ENCODE measurements at regions not wholly inside any gene's neighbourhood (a gene's known extent, or its start where the extent isn't known, plus 50 kb on each side); places are given as distances from the start of the nearest gene placed in this dataset.
"Not testable (repeated sequence)": the region's sequence is repeated elsewhere in the genome, so short reads cannot be mapped to it uniquely, and the experiment has no call there.

DNA sequence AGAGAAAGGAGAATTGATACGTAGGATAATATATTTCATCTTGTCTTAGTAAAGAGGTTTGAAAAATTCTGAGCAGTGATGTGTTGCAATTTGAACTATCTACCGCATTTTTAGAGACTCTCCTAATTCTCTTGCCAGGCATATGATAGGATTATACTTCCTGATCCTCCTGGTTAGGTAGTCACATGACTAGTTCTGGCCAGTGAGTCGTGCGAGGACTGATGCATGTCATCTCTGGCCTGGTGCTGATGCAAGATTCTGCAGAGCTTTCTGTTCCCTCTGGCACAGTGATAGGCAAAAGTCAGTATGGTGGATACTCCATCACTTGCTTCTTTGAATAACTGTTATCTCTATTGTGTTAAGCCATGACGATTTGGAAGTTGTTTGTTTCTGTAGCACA is 277.6 kb upstream of the NAALADL2 start:
- ChIA-PET CTCF (no interaction called here), RAD21 (ENCODE audit: unreplicated experiment) (no interaction called here), POLR2A (no interaction called here), SMC1A (ENCODE audit: uncharacterized antibody, unreplicated experiment) (no interaction called here)
- no TSS peak for BruUV-seq (replicated peaks)
- H3K27ac ChIP-seq (ENCODE audit: control insufficient read depth, insufficient read depth): no peak overlapping the region
- no peaks in the 10 kb centered on the region for H3K4me1 ChIP-seq (ENCODE audit: control insufficient read depth, insufficient read depth, low read length)
- H2AFZ ChIP-seq (ENCODE audit: control insufficient read depth, low read depth, low read length): no peak overlapping the region
- TF ChIP-seq GATAD2B (conservative IDR thresholded peaks at IDR 0.05; ENCODE audit: low read depth) (no peak), SUPT20H (IDR thresholded peaks at IDR 0.05; ENCODE audit: borderline replicate concordance, control insufficient read depth, low read depth, low read length) (no peak), CREM (IDR thresholded peaks at IDR 0.05; ENCODE audit: low read depth) (no peak), CBX5 (IDR thresholded peaks at IDR 0.05; ENCODE audit: low read depth) (no peak), SUZ12 (IDR thresholded peaks at IDR 0.05; ENCODE audit: unreplicated experiment) (no peak), TBL1XR1 (IDR thresholded peaks at IDR 0.05; ENCODE audit: low read depth, low read length) (no peak), NR2C2 (IDR thresholded peaks at IDR 0.05; ENCODE audit: borderline replicate concordance, control insufficient read depth, insufficient read length, low read depth) (no peak), FOXK2 (IDR thresholded peaks at IDR 0.05) (no peak)
- intact Hi-C loops (cut with micrococcal nuclease; ENCODE audit: unreplicated experiment) (no loop called here), in situ Hi-C loops (cut with MboI) (no loop called here)
- ATAC-seq: no peak
- H3K4me2 ChIP-seq (ENCODE audit: control insufficient read depth, insufficient read depth): no peak overlapping the region
- WGBS (ENCODE audit: insufficient coverage, insufficient replicate concordance, low lambda C conversion rate, missing lambda C conversion rate): 17% methylated on average over 5 of the region's 5 CpGs
- FAIRE-seq: peak; percentile 61
- H3K27me3 ChIP-seq (replicated peaks in 1 of 2; ENCODE audit: control insufficient read depth in 2 of 2, insufficient read depth in 2 of 2, low read length in 1 of 2): no peaks in the 10 kb centered on the region
- H3K9ac ChIP-seq (ENCODE audit: control insufficient read depth, insufficient read depth, low read length): no peak overlapping the region
- H3K36me3 ChIP-seq (ENCODE audit: control insufficient read depth in 2 of 2, insufficient read depth in 2 of 2, low read length in 1 of 2): no peaks in the 10 kb centered on the region
- H3K4me3 ChIP-seq: no peak overlapping the region
- H3K79me2 ChIP-seq (ENCODE audit: control insufficient read depth, insufficient read depth, low read length): no peaks in the 10 kb centered on the region
- H4K20me1 ChIP-seq (ENCODE audit: control insufficient read depth, insufficient read depth): no peaks in the 10 kb centered on the region
- H3K9me3 ChIP-seq (replicated peaks; ENCODE audit: control insufficient read depth, insufficient read depth, low read length): no peaks in the 10 kb centered on the region
- DNase-seq (ENCODE audit: low read depth, low spot score): no peak

DNA sequence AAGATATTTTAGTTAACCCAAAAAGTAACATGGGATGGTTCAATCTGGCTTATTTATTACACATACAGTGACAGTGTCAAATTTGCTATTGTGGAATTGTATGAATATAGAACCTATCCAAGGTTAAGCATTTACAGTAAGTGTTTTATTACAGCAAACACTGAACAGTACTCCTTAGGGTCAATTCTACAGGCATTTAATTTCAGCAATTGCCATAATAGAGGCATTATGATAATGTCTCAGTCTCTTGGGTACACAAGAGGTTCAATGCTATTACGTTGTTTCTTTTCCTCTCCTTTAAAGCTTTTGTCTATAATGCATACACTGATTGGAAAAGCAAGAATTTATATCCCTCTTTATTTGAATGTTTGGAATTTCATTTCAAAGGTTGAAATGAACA is 275.7 kb upstream of the NAALADL2 start:
- ChIA-PET CTCF (no interaction called here), SMC1A (ENCODE audit: uncharacterized antibody, unreplicated experiment) (no interaction called here), POLR2A (no interaction called here), RAD21 (ENCODE audit: unreplicated experiment) (no interaction called here)
- Histone ChIP-seq H3K27me3 (replicated peaks in 1 of 2; ENCODE audit: control insufficient read depth in 2 of 2, insufficient read depth in 2 of 2, low read length in 1 of 2) (no peaks in the 10 kb centered on the region), H3K9ac (ENCODE audit: control insufficient read depth, insufficient read depth, low read length) (no peak overlapping the region), H3K27ac (ENCODE audit: control insufficient read depth, insufficient read depth) (no peak overlapping the region), H3K4me3 (no peak overlapping the region), H3K79me2 (ENCODE audit: control insufficient read depth, insufficient read depth, low read length) (no peaks in the 10 kb centered on the region), H3K36me3 (ENCODE audit: control insufficient read depth in 2 of 2, insufficient read depth in 2 of 2, low read length in 1 of 2) (no peaks in the 10 kb centered on the region), H4K20me1 (ENCODE audit: control insufficient read depth, insufficient read depth) (no peaks in the 10 kb centered on the region), H3K9me3 (replicated peaks; ENCODE audit: control insufficient read depth, insufficient read depth, low read length) (no peaks in the 10 kb centered on the region), H2AFZ (ENCODE audit: control insufficient read depth, low read depth, low read length) (no peak overlapping the region), H3K4me1 (ENCODE audit: control insufficient read depth, insufficient read depth, low read length) (no peaks in the 10 kb centered on the region), H3K4me2 (ENCODE audit: control insufficient read depth, insufficient read depth) (no peak overlapping the region)
- in situ Hi-C loops (cut with MboI) (no loop called here), intact Hi-C loops (cut with micrococcal nuclease; ENCODE audit: unreplicated experiment) (no loop called here)
- 24% methylated on average over 1 of the region's 1 CpG for WGBS (ENCODE audit: insufficient coverage, insufficient replicate concordance, low lambda C conversion rate, missing lambda C conversion rate)
- no TSS peak for BruUV-seq (replicated peaks)
- no peak for TF ChIP-seq TCF3 (IDR thresholded peaks at IDR 0.05; ENCODE audit: borderline replicate concordance, insufficient read depth, low read depth, low read length)
- no peak for TF ChIP-seq PAX5 (IDR thresholded peaks at IDR 0.05; ENCODE audit: borderline replicate concordance, low read depth, low read length)
- FAIRE-seq (no peak), DNase-seq (ENCODE audit: low read depth, low spot score) (no peak), ATAC-seq (no peak)

DNA sequence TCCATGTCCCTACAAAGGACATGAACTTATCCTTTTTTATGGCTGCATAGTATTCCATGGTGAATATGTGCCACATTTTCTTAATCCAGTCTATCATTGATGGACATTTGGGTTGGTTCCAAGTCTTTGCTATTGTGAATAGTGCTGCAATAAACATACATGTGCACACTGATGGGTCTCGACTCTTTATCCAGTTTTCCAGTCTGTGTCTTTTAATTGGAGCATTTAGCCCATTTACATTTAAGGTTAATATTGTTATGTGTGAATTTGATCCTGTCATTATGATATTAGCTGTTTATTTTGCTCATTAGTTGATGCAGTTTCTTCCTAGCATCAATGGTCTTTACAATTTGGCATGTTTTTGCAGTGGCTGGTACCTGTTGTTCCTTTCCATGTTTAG is 272.0 kb upstream of the NAALADL2 start:
- H3K27ac ChIP-seq (ENCODE audit: control insufficient read depth, insufficient read depth); RAD21 ChIA-PET (ENCODE audit: unreplicated experiment); SMC1A ChIA-PET (ENCODE audit: uncharacterized antibody, unreplicated experiment); FAIRE-seq; H3K79me2 ChIP-seq (ENCODE audit: control insufficient read depth, insufficient read depth, low read length); in situ Hi-C loops (cut with MboI); H3K4me2 ChIP-seq (ENCODE audit: control insufficient read depth, insufficient read depth); H3K4me1 ChIP-seq (ENCODE audit: control insufficient read depth, insufficient read depth, low read length); H3K4me3 ChIP-seq; DNase-seq (ENCODE audit: low read depth, low spot score); H3K9ac ChIP-seq (ENCODE audit: control insufficient read depth, insufficient read depth, low read length); H3K36me3 ChIP-seq (ENCODE audit: control insufficient read depth in 2 of 2, insufficient read depth in 2 of 2, low read length in 1 of 2); ATAC-seq; H4K20me1 ChIP-seq (ENCODE audit: control insufficient read depth, insufficient read depth); BruUV-seq (replicated peaks); intact Hi-C loops (cut with micrococcal nuclease; ENCODE audit: unreplicated experiment); H2AFZ ChIP-seq (ENCODE audit: control insufficient read depth, low read depth, low read length); POLR2A ChIA-PET; H3K9me3 ChIP-seq (replicated peaks; ENCODE audit: control insufficient read depth, insufficient read depth, low read length); H3K27me3 ChIP-seq (replicated peaks in 1 of 2; ENCODE audit: control insufficient read depth in 2 of 2, insufficient read depth in 2 of 2, low read length in 1 of 2); CTCF ChIA-PET: not testable (repeated sequence)
- WGBS (ENCODE audit: insufficient coverage, insufficient replicate concordance, low lambda C conversion rate, missing lambda C conversion rate): 0% methylated on average over 1 of the region's 1 CpG
